ENCODE measurements at regions not wholly inside any gene's neighbourhood (a gene's known extent, or its start where the extent isn't known, plus 50 kb on each side); places are given as distances from the start of the nearest gene placed in this dataset.

GRCh38 chr7:84331616-84332015 lies 137.0 kb upstream of the SEMA3A start:
- no peak for DNase-seq (ENCODE audit: low read depth in 1 of 2, low spot score in 1 of 2)
- ChIA-PET POLR2A (no interaction called here), CTCF (no interaction called here)

GRCh38 chr7:84328571-84328970 lies 134.0 kb upstream of the SEMA3A start:
- WGBS (ENCODE audit: missing lambda C conversion rate): 78% methylated on average over 2 of the region's 2 CpGs
- ChIA-PET POLR2A (no interaction called here), CTCF (no interaction called here)
- FAIRE-seq (peak; percentile 51), ATAC-seq (no peak), DNase-seq (ENCODE audit: low read depth in 1 of 2, low spot score in 1 of 2) (no peak)
- Histone ChIP-seq H3K9me3 (no peaks in the 10 kb centered on the region), H3K4me3 (no peak overlapping the region), H3K27ac (no peak overlapping the region), H3K4me1 (no peaks in the 10 kb centered on the region), H3K4me2 (no peak overlapping the region)
- peak; percentile 76 for TF ChIP-seq MAFK (IDR thresholded peaks at IDR 0.05; ENCODE audit: partially characterized antibody)
- TF ChIP-seq PHF8 (IDR thresholded peaks at IDR 0.05; ENCODE audit: borderline replicate concordance, low read depth): no peak

More at GRCh38 chr7:84331616-84332015, 137.0 kb upstream of the SEMA3A start:
- Histone ChIP-seq H3K9me3 (no peaks in the 10 kb centered on the region), H3K27ac (no peak overlapping the region), H3K4me3 (no peak overlapping the region), H3K4me1 (no peaks in the 10 kb centered on the region), H3K4me2 (no peak overlapping the region)
- no peak for ATAC-seq
- no peak for FAIRE-seq
- WGBS (ENCODE audit: missing lambda C conversion rate): 91% methylated on average over 3 of the region's 3 CpGs
- TF ChIP-seq CBX2 (IDR thresholded peaks at IDR 0.05; ENCODE audit: borderline replicate concordance, low read depth): no peak
- TF ChIP-seq ELK1 (IDR thresholded peaks at IDR 0.05; ENCODE audit: low read depth, low read length): no peak
- no peak for TF ChIP-seq TP53 (CRISPR knock-in tag; IDR thresholded peaks at IDR 0.05)
- TF ChIP-seq E2F6 (IDR thresholded peaks at IDR 0.05; ENCODE audit: borderline replicate concordance, low read depth): no peak
- no peak for TF ChIP-seq SREBF2 (IDR thresholded peaks at IDR 0.05)
- no peak for TF ChIP-seq ZC3H11A (IDR thresholded peaks at IDR 0.05)
- no peak for TF ChIP-seq CHD2 (IDR thresholded peaks at IDR 0.05; ENCODE audit: low read length, partially characterized antibody)
- TF ChIP-seq BHLHE40 (IDR thresholded peaks at IDR 0.05; ENCODE audit: low read depth, low read length): no peak
- TF ChIP-seq JUN (IDR thresholded peaks at IDR 0.05): no peak
- TF ChIP-seq POLR2A (IDR thresholded peaks at IDR 0.05; ENCODE audit: low read length): no peak
- TF ChIP-seq RCOR1 (IDR thresholded peaks at IDR 0.05; ENCODE audit: low read depth, low read length): no peak

GRCh38 chr7:84324136-84324630 lies 129.6 kb upstream of the SEMA3A start:
- Histone ChIP-seq H3K4me3 (no peak overlapping the region), H3K27ac (no peak overlapping the region), H3K9me3 (no peaks in the 10 kb centered on the region), H3K4me1 (no peaks in the 10 kb centered on the region), H3K4me2 (no peak overlapping the region)
- ChIA-PET CTCF (no interaction called here), POLR2A (no interaction called here)
- DNase-seq (ENCODE audit: low read depth in 1 of 2, low spot score in 1 of 2) (no peak), ATAC-seq (no peak), FAIRE-seq (no peak)
- TF ChIP-seq HOXA7 (CRISPR knock-in tag; IDR thresholded peaks at IDR 0.05) (no peak), CTCF (IDR thresholded peaks at IDR 0.05) (no peak)

- ChIA-PET POLR2A (no interaction called here), CTCF (no interaction called here)
- no peak overlapping the region for H3K27ac ChIP-seq
- FAIRE-seq (no peak), ATAC-seq (no peak), DNase-seq (ENCODE audit: low read depth in 1 of 2, low spot score in 1 of 2) (no peak)
- no peak for TF ChIP-seq SMC3 (IDR thresholded peaks at IDR 0.05)
- TF ChIP-seq CHD4 (IDR thresholded peaks at IDR 0.05; ENCODE audit: borderline replicate concordance): no peak
- TF ChIP-seq JUNB (IDR thresholded peaks at IDR 0.05): no peak
- no peak for TF ChIP-seq HEYL (CRISPR knock-in tag; IDR thresholded peaks at IDR 0.05)
- TF ChIP-seq MAZ (IDR thresholded peaks at IDR 0.05; ENCODE audit: borderline replicate concordance, low read depth, low read length): no peak
- TF ChIP-seq NPAS2 (CRISPR knock-in tag; IDR thresholded peaks at IDR 0.05; ENCODE audit: borderline replicate concordance): no peak
- TF ChIP-seq FOXS1 (CRISPR knock-in tag; IDR thresholded peaks at IDR 0.05): no peak
- no peak for TF ChIP-seq ZFP36 (IDR thresholded peaks at IDR 0.05; ENCODE audit: borderline replicate concordance, partially characterized antibody)
- no peak for TF ChIP-seq PHF8 (IDR thresholded peaks at IDR 0.05; ENCODE audit: borderline replicate concordance, low read depth)
- TF ChIP-seq, protein P1, sequence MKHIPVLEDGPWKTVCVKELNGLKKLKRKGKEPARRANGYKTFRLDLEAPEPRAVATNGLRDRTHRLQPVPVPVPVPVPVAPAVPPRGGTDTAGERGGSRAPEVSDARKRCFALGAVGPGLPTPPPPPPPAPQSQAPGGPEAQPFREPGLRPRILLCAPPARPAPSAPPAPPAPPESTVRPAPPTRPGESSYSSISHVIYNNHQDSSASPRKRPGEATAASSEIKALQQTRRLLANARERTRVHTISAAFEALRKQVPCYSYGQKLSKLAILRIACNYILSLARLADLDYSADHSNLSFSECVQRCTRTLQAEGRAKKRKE (CRISPR knock-in tag; IDR thresholded peaks at IDR 0.05; ENCODE audit: low read depth): no peak
- TF ChIP-seq HOXB13 (CRISPR knock-in tag; IDR thresholded peaks at IDR 0.05; ENCODE audit: low read depth): no peak
- no peak for TF ChIP-seq HOXB5 (CRISPR knock-in tag; IDR thresholded peaks at IDR 0.05)
- H3K9me3 ChIP-seq: no peaks in the 10 kb centered on the region
- no peak overlapping the region for H3K4me2 ChIP-seq
- no peaks in the 10 kb centered on the region for H3K4me1 ChIP-seq
- no peak overlapping the region for H3K4me3 ChIP-seq
These were observed 122.9 kb upstream of the SEMA3A start for GRCh38 chr7:84317536-84317935.
